H9 (cell line): ENCODE measurements at regions not wholly inside any gene's neighbourhood (a gene's known extent, or its start where the extent isn't known, plus 50 kb on each side); places are given as distances from the start of the nearest gene placed in this dataset.

Experiments used
- DNase-seq: peaks from one replicate; pipeline ENCODE4 v3.0.0-alpha.2; 2017
- H2AFZ ChIP-seq: one replicate; pipeline ENCODE4 v1.6.1; 2013; ENCODE audit warnings: mild to moderate bottlenecking, low read length, control low read depth, moderate library complexity
- H2AK5ac ChIP-seq: 2 replicates; pipeline ENCODE4 v1.6.1; 2013; ENCODE audit warnings: low read length, control low read depth, mixed read lengths; ENCODE audit not compliant: insufficient read length
- H2BK120ac ChIP-seq: one replicate; pipeline ENCODE4 v1.6.1; 2013; ENCODE audit warnings: low read depth, mild to moderate bottlenecking, low read length, control low read depth, inconsistent platforms; ENCODE audit not compliant: poor library complexity, severe bottlenecking
- H2BK12ac ChIP-seq: 2 replicates; pipeline ENCODE4 v1.6.1; 2013; ENCODE audit warnings: low read length, control low read depth, mixed read lengths, low read depth; ENCODE audit not compliant: insufficient read length
- H2BK15ac ChIP-seq: 2 replicates; pipeline ENCODE4 v1.6.1; 2013; ENCODE audit warnings: low read depth, low read length, control low read depth
- H2BK20ac ChIP-seq: one replicate; pipeline ENCODE4 v1.6.1; 2013; ENCODE audit warnings: low read depth, mild to moderate bottlenecking, low read length, control low read depth, inconsistent platforms; ENCODE audit not compliant: poor library complexity, severe bottlenecking
- H2BK5ac ChIP-seq: 2 replicates; pipeline ENCODE4 v1.6.1; 2013; ENCODE audit warnings: low read length, control low read depth, mixed read lengths; ENCODE audit not compliant: insufficient read length
- H3K14ac ChIP-seq: 2 replicates; pipeline ENCODE4 v1.6.1; 2013; ENCODE audit warnings: low read length, control low read depth; ENCODE audit not compliant: insufficient read depth
- H3K18ac ChIP-seq: 2 replicates; pipeline ENCODE4 v1.6.1; 2013; ENCODE audit warnings: low read depth, mild to moderate bottlenecking, mixed read lengths, low read length, control low read depth; ENCODE audit not compliant: insufficient read length
- H3K23ac ChIP-seq: 2 replicates; pipeline ENCODE4 v1.6.1; 2013; ENCODE audit warnings: low read length, control low read depth, mixed read lengths, low read depth; ENCODE audit not compliant: insufficient read length
- H3K23me2 ChIP-seq: 2 replicates; pipeline ENCODE4 v1.6.1; 2013; ENCODE audit warnings: low read depth, mild to moderate bottlenecking, mixed read lengths, low read length, control low read depth; ENCODE audit not compliant: insufficient read length, poor library complexity, severe bottlenecking
- H3K27ac ChIP-seq: 2 replicates; pipeline ENCODE4 v1.5.1; 2013; ENCODE audit warnings: low read length, control low read depth, mixed read lengths, low read depth; ENCODE audit not compliant: insufficient read length
- H3K27me3 ChIP-seq: 2 replicates; pipeline ENCODE4 v1.6.1; 2013; ENCODE audit warnings: low read length, control low read depth, inconsistent platforms; ENCODE audit not compliant: insufficient read depth
- H3K4ac ChIP-seq: 2 replicates; pipeline ENCODE4 v1.6.1; 2013; ENCODE audit warnings: low read depth, mild to moderate bottlenecking, control low read depth, inconsistent platforms, low read length, moderate library complexity
- H3K4me1 ChIP-seq: 2 replicates; pipeline ENCODE4 v1.6.1; 2013; ENCODE audit warnings: low read length, control low read depth, inconsistent platforms; ENCODE audit not compliant: insufficient read depth
- H3K4me2 ChIP-seq: 2 replicates; pipeline ENCODE4 v1.6.1; 2013; ENCODE audit warnings: low read length, control low read depth, mixed read lengths; ENCODE audit not compliant: insufficient read length, insufficient read depth
- H3K56ac ChIP-seq: 2 replicates; pipeline ENCODE4 v1.6.1; 2013; ENCODE audit warnings: low read depth, mild to moderate bottlenecking, mixed read lengths, low read length, control low read depth; ENCODE audit not compliant: insufficient read length
- H3K79me1 ChIP-seq: 2 replicates; pipeline ENCODE4 v1.6.1; 2013; ENCODE audit warnings: low read depth, mild to moderate bottlenecking, moderate library complexity, low read length, control low read depth, inconsistent platforms; ENCODE audit not compliant: insufficient read depth, poor library complexity, severe bottlenecking
- H3K79me2 ChIP-seq: 2 replicates; pipeline ENCODE4 v1.6.1; 2013; ENCODE audit warnings: low read length, control low read depth, inconsistent platforms; ENCODE audit not compliant: insufficient read depth
- H3K9ac ChIP-seq: 2 replicates; pipeline ENCODE4 v1.6.1; 2013; ENCODE audit warnings: low read length, control low read depth, mixed read lengths; ENCODE audit not compliant: insufficient read length; ENCODE audit errors: extremely low read depth
- H3K9me3 ChIP-seq: one replicate; pipeline ENCODE4 v1.6.1; 2013; ENCODE audit warnings: low read depth, low read length, inconsistent platforms; ENCODE audit not compliant: control insufficient read depth
- H3T11ph ChIP-seq: one replicate; pipeline ENCODE4 v1.6.1; 2013; ENCODE audit warnings: mild to moderate bottlenecking, low read length, control low read depth, inconsistent platforms
- H4K20me1 ChIP-seq: one replicate; pipeline ENCODE4 v1.6.1; 2013; ENCODE audit not compliant: control insufficient read depth, insufficient read length, insufficient read depth
- H4K5ac ChIP-seq: 2 replicates; pipeline ENCODE4 v1.6.1; 2013; ENCODE audit warnings: low read depth, mild to moderate bottlenecking, mixed read lengths, low read length, control low read depth; ENCODE audit not compliant: insufficient read length
- H4K8ac ChIP-seq: replicated peaks from 2 replicates; pipeline ENCODE4 v1.6.1; 2013; ENCODE audit warnings: low read length, control low read depth, mixed read lengths, low read depth; ENCODE audit not compliant: insufficient read length
- H4K91ac ChIP-seq: 2 replicates; pipeline ENCODE4 v1.6.1; 2013; ENCODE audit warnings: low read depth, mild to moderate bottlenecking, moderate library complexity, mixed read lengths, low read length, control low read depth; ENCODE audit not compliant: insufficient read length
- H3K27ac Mint-ChIP-seq, 3 experiments: 2 replicates in 2 of 3; 3 replicates in 1 of 3; pipeline ENCODE4 v1.8.0; 2020 to 2021; ENCODE audit warnings: mixed read lengths in 3 of 3, mild to moderate bottlenecking in 1 of 3, moderate library complexity in 1 of 3
- H3K27me3 Mint-ChIP-seq: 2 replicates; pipeline ENCODE4 v1.8.0; 2021; ENCODE audit warnings: low read depth, mild to moderate bottlenecking, moderate library complexity, mixed read lengths
- H3K36me3 Mint-ChIP-seq, 3 experiments: 2 replicates in 2 of 3; 3 replicates in 1 of 3; pipeline ENCODE4 v1.8.0; 2020 to 2021; ENCODE audit warnings: low read depth in 3 of 3, mixed read lengths in 3 of 3; ENCODE audit not compliant: insufficient read depth in 1 of 3
- H3K4me1 Mint-ChIP-seq, 2 experiments: 2 replicates each; pipeline ENCODE4 v1.8.0; 2020; ENCODE audit warnings: mixed read lengths in 2 of 2
- H3K4me3 Mint-ChIP-seq, 2 experiments: 2 replicates in 1 of 2; 3 replicates in 1 of 2; pipeline ENCODE4 v1.8.0; 2020 to 2021; ENCODE audit warnings: mild to moderate bottlenecking in 2 of 2, mixed read lengths in 2 of 2, moderate library complexity in 1 of 2
- H3K9me3 Mint-ChIP-seq, 2 experiments: 2 replicates in 1 of 2; 3 replicates in 1 of 2; pipeline ENCODE4 v1.8.0; 2020; ENCODE audit warnings: mild to moderate bottlenecking in 2 of 2, mixed read lengths in 2 of 2, moderate library complexity in 1 of 2
- CTCF ChIP-seq: fragments of 200-600 bp; sonication (generic); conservative IDR thresholded peaks from 3 replicates; pipeline ENCODE4 v1.8.0; 2021; ENCODE audit warnings: antibody characterized with exemption, mild to moderate bottlenecking

- Histone ChIP-seq H3K4me2 (no peak overlapping the region), H4K20me1 (no peaks in the 10 kb centered on the region), H2AK5ac (no peak overlapping the region), H2BK20ac (no peak overlapping the region), H3K9me3 (no peaks in the 10 kb centered on the region), H3K14ac (no peak overlapping the region), H2BK120ac (no peak overlapping the region), H3K4ac (no peak overlapping the region), H3K56ac (no peak overlapping the region), H2BK12ac (no peak overlapping the region), H3K23ac (no peak overlapping the region), H4K8ac (no peak overlapping the region), H2BK5ac (no peak overlapping the region), H3K23me2 (no peaks in the 10 kb centered on the region), H2AFZ (no peak overlapping the region), H3K9ac (no peak overlapping the region), H3K4me1 (no peaks in the 10 kb centered on the region), H4K91ac (no peak overlapping the region), H3K27me3 (no peaks in the 10 kb centered on the region), H4K5ac (no peak overlapping the region), H2BK15ac (no peak overlapping the region), H3K79me1 (no peaks in the 10 kb centered on the region), H3T11ph (no peak overlapping the region), H3K79me2 (no peaks in the 10 kb centered on the region), H3K27ac (no peak overlapping the region), H3K18ac (no peak overlapping the region)
- Mint-ChIP-seq H3K27ac (no peak overlapping the region), H3K9me3 (peaks cover 13 to 15% of the 10 kb centered on the region in 2 experiments), H3K27me3 (no peaks in the 10 kb centered on the region), H3K36me3 (peaks cover 0 to 10% (median 2%) of the 10 kb centered on the region in 3 experiments; a peak in 4 of 7 replicates), H3K4me3 (no peak overlapping the region), H3K4me1 (no peaks in the 10 kb centered on the region)
- no peak for DNase-seq
- TF ChIP-seq CTCF, result no peak
Observed at GRCh38 chr5:3372289-3372688, 223.3 kb upstream of the IRX1 start.
